ENCODE measurements at regions not wholly inside any gene's neighbourhood (a gene's known extent, or its start where the extent isn't known, plus 50 kb on each side); places are given as distances from the start of the nearest gene placed in this dataset.

DNA sequence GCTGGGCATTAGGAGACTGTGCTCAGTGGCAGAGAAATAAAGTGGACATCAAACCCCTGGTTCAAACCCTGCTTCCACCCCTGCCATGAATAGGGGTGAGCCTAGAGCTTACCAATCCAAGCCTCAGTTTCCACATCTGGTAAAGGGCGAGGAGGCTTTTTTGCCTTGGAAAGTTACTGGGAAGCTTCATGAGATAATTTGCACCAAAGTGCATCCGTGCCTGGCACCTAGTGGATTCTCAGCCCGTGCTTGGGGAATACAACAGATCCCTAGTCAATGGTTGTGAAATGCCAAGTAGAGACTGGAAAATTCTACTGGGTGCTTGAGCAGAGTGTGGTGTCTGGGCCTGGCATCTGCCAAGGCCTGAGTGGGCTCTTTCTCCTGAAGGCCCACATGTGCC, 158.7 kb upstream of the ZMIZ1 start:
- TF ChIP-seq, protein P1, sequence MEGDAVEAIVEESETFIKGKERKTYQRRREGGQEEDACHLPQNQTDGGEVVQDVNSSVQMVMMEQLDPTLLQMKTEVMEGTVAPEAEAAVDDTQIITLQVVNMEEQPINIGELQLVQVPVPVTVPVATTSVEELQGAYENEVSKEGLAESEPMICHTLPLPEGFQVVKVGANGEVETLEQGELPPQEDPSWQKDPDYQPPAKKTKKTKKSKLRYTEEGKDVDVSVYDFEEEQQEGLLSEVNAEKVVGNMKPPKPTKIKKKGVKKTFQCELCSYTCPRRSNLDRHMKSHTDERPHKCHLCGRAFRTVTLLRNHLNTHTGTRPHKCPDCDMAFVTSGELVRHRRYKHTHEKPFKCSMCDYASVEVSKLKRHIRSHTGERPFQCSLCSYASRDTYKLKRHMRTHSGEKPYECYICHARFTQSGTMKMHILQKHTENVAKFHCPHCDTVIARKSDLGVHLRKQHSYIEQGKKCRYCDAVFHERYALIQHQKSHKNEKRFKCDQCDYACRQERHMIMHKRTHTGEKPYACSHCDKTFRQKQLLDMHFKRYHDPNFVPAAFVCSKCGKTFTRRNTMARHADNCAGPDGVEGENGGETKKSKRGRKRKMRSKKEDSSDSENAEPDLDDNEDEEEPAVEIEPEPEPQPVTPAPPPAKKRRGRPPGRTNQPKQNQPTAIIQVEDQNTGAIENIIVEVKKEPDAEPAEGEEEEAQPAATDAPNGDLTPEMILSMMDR (IDR thresholded peaks at IDR 0.05 in 2 of 3, conservative IDR thresholded peaks at IDR 0.05 in 1 of 3; ENCODE audit: borderline replicate concordance in 1 of 3, insufficient read depth in 1 of 3, low read depth in 2 of 3, low read length in 2 of 3) = no peak
- TF ChIP-seq POLR2AphosphoS5 (IDR thresholded peaks at IDR 0.05; ENCODE audit: low read depth, low read length) = no peak
- no peak for TF ChIP-seq YY1 (IDR thresholded peaks at IDR 0.05; ENCODE audit: extremely low read depth, insufficient replicate concordance, low read depth, low read length)
- TF ChIP-seq CEBPB (IDR thresholded peaks at IDR 0.05; ENCODE audit: low read depth) = no peak
- TF ChIP-seq POLR2A (IDR thresholded peaks at IDR 0.05; ENCODE audit: borderline replicate concordance, extremely low read depth, insufficient read depth, insufficient read length) = no peak
- TF ChIP-seq ZNF274 (IDR thresholded peaks at IDR 0.05; ENCODE audit: low read depth, low read length) = no peak
- no peak for TF ChIP-seq EZH2phosphoT487 (IDR thresholded peaks at IDR 0.05; ENCODE audit: borderline replicate concordance)
- TF ChIP-seq SRF (IDR thresholded peaks at IDR 0.05; ENCODE audit: low read depth) = no peak
- no peak for TF ChIP-seq EZH2 (IDR thresholded peaks at IDR 0.05)
- TF ChIP-seq, protein P2, sequence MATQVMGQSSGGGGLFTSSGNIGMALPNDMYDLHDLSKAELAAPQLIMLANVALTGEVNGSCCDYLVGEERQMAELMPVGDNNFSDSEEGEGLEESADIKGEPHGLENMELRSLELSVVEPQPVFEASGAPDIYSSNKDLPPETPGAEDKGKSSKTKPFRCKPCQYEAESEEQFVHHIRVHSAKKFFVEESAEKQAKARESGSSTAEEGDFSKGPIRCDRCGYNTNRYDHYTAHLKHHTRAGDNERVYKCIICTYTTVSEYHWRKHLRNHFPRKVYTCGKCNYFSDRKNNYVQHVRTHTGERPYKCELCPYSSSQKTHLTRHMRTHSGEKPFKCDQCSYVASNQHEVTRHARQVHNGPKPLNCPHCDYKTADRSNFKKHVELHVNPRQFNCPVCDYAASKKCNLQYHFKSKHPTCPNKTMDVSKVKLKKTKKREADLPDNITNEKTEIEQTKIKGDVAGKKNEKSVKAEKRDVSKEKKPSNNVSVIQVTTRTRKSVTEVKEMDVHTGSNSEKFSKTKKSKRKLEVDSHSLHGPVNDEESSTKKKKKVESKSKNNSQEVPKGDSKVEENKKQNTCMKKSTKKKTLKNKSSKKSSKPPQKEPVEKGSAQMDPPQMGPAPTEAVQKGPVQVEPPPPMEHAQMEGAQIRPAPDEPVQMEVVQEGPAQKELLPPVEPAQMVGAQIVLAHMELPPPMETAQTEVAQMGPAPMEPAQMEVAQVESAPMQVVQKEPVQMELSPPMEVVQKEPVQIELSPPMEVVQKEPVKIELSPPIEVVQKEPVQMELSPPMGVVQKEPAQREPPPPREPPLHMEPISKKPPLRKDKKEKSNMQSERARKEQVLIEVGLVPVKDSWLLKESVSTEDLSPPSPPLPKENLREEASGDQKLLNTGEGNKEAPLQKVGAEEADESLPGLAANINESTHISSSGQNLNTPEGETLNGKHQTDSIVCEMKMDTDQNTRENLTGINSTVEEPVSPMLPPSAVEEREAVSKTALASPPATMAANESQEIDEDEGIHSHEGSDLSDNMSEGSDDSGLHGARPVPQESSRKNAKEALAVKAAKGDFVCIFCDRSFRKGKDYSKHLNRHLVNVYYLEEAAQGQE (IDR thresholded peaks at IDR 0.05; ENCODE audit: low read depth) = no peak
- no peak for TF ChIP-seq TCF7L2 (IDR thresholded peaks at IDR 0.05; ENCODE audit: borderline replicate concordance, extremely low read depth, insufficient read depth, insufficient read length)

Data from HCT116 (cell line).